A673 (cell line): ENCODE measurements at regions not wholly inside any gene's neighbourhood (a gene's known extent, or its start where the extent isn't known, plus 50 kb on each side); places are given as distances from the start of the nearest gene placed in this dataset.

Experiments
- BruUV-seq: library from RNA; stranded (reverse); fragments of 400-500 nt; replicated peaks from 2 replicates; lab custom pipeline; 2021; lab: Mats Ljungman, UMichigan
- CTCF ChIA-PET: fragments of 300-600 bp; sonication (Branson Sonifier 250); formaldehyde crosslinking; loops from one replicate; lab custom pipeline; 2022; ENCODE audit warnings: antibody characterized with exemption; lab: Charles Lee
- POLR2A ChIA-PET: fragments of 300-600 bp; sonication (Branson Sonifier 250); formaldehyde crosslinking; loops from one replicate; lab custom pipeline; 2022; ENCODE audit warnings: antibody characterized with exemption; ENCODE audit not compliant: low non-redundant PET; lab: Charles Lee
- DNase-seq: peaks from one replicate; pipeline ENCODE4 v3.0.0-alpha.2; 2015; ENCODE audit warnings: low spot score
- H3K27ac ChIP-seq: fragments of 200-600 bp; sonication (generic); 2 replicates; pipeline ENCODE4 v1.5.1; 2016; ENCODE audit warnings: mixed run types, low read depth, mild to moderate bottlenecking, mixed read lengths, antibody characterized with exemption, low read length; ENCODE audit not compliant: poor library complexity, severe bottlenecking
- H3K27me3 ChIP-seq: fragments of 200-600 bp; sonication (generic); replicated peaks from 2 replicates; pipeline ENCODE4 v1.6.1; 2017; ENCODE audit warnings: mixed run types, low read depth, mild to moderate bottlenecking, mixed read lengths, antibody characterized with exemption, low read length; ENCODE audit not compliant: insufficient read depth, poor library complexity
- H3K36me3 ChIP-seq: fragments of 200-600 bp; sonication (generic); 2 replicates; pipeline ENCODE4 v1.6.1; 2016; ENCODE audit warnings: mixed run types, mild to moderate bottlenecking, mixed read lengths, antibody characterized with exemption, low read length; ENCODE audit not compliant: insufficient read depth, poor library complexity, severe bottlenecking
- H3K4me1 ChIP-seq: fragments of 200-600 bp; sonication (generic); 2 replicates; pipeline ENCODE4 v1.6.1; 2017; ENCODE audit warnings: mixed run types, mild to moderate bottlenecking, mixed read lengths, antibody characterized with exemption, low read length; ENCODE audit not compliant: insufficient read depth, poor library complexity, severe bottlenecking
- H3K4me3 ChIP-seq: fragments of 200-600 bp; sonication (generic); 2 replicates; pipeline ENCODE4 v1.5.1; 2016; ENCODE audit warnings: low read depth, mixed run types, mild to moderate bottlenecking, mixed read lengths, low read length; ENCODE audit not compliant: poor library complexity, severe bottlenecking
- H3K9me3 ChIP-seq: fragments of 200-600 bp; sonication (generic); 2 replicates; pipeline ENCODE4 v1.6.1; 2016; ENCODE audit warnings: mixed run types, low read depth, mild to moderate bottlenecking, mixed read lengths, antibody characterized with exemption, low read length; ENCODE audit not compliant: poor library complexity, severe bottlenecking
- CTCF ChIP-seq: fragments of 300-800, 200-600 bp; sonication (generic); conservative IDR thresholded peaks from 2 replicates; pipeline ENCODE4 v1.5.1; 2017; ENCODE audit warnings: low read depth, mild to moderate bottlenecking, antibody characterized with exemption, low read length, moderate library complexity, mixed read lengths
- EZH2 ChIP-seq: fragments of 200-600 bp; sonication (generic); IDR thresholded peaks from 2 replicates; pipeline ENCODE4 v1.6.1; 2017; ENCODE audit warnings: borderline replicate concordance, low read depth, mild to moderate bottlenecking, mixed read lengths, antibody characterized with exemption, low read length; ENCODE audit not compliant: poor library complexity, severe bottlenecking
- intact Hi-C: fragments of 100-400 bp; cut with micrococcal nuclease; formaldehyde crosslinking; loops from one replicate; pipeline ENCODE4 v1.10.0; 2022; ENCODE audit not compliant: unreplicated experiment

GRCh38 chr20:60791823-60792222, 460.2 kb upstream of the CDH4 start:
- intact Hi-C loops, result no loop called here
- no peaks in the 10 kb centered on the region for H3K9me3 ChIP-seq
- ChIA-PET POLR2A (no interaction called here), CTCF (no interaction called here)
- H3K27me3 ChIP-seq, result peaks cover 17% of the 10 kb centered on the region
- no peaks in the 10 kb centered on the region for H3K36me3 ChIP-seq
- no peaks in the 10 kb centered on the region for H3K4me1 ChIP-seq
- no peak for DNase-seq
- H3K27ac ChIP-seq, result no peak overlapping the region
- BruUV-seq, result no TSS peak
- TF ChIP-seq EZH2, result no peak
- no peak for TF ChIP-seq CTCF
- no peak overlapping the region for H3K4me3 ChIP-seq

- no peak overlapping the region for H3K27ac ChIP-seq
- no peaks in the 10 kb centered on the region for H3K36me3 ChIP-seq
- H3K27me3 ChIP-seq, result peaks cover 12% of the 10 kb centered on the region
- no peak overlapping the region for H3K4me3 ChIP-seq
- H3K9me3 ChIP-seq, result no peaks in the 10 kb centered on the region
- no peaks in the 10 kb centered on the region for H3K4me1 ChIP-seq
- intact Hi-C loops, result no loop called here
- ChIA-PET CTCF (no interaction called here), POLR2A (no interaction called here)
- no peak for DNase-seq
- BruUV-seq, result no TSS peak
- TF ChIP-seq EZH2, result no peak
- TF ChIP-seq CTCF, result no peak
Measured at GRCh38 chr20:60792941-60793340, 459.1 kb upstream of the CDH4 start.

GRCh38 chr20:60794674-60795073, 457.4 kb upstream of the CDH4 start:
- TF ChIP-seq EZH2, result no peak
- no peak for TF ChIP-seq CTCF
- intact Hi-C loops, result no loop called here
- Histone ChIP-seq H3K27ac (no peak overlapping the region), H3K9me3 (no peaks in the 10 kb centered on the region), H3K27me3 (peaks cover 12% of the 10 kb centered on the region), H3K4me3 (no peak overlapping the region), H3K36me3 (no peaks in the 10 kb centered on the region), H3K4me1 (no peaks in the 10 kb centered on the region)
- ChIA-PET POLR2A (no interaction called here), CTCF (no interaction called here)
- BruUV-seq, result no TSS peak
- no peak for DNase-seq

- H3K27ac ChIP-seq, result no peak overlapping the region
- TF ChIP-seq EZH2 (no peak), CTCF (no peak)
- no peaks in the 10 kb centered on the region for H3K9me3 ChIP-seq
- POLR2A ChIA-PET, result no interaction called here
- no peaks in the 10 kb centered on the region for H3K36me3 ChIP-seq
- no peaks in the 10 kb centered on the region for H3K4me1 ChIP-seq
- intact Hi-C loops, result no loop called here
- H3K4me3 ChIP-seq, result no peak overlapping the region
- DNase-seq, result no peak
- CTCF ChIA-PET, result no interaction called here
- BruUV-seq, result no TSS peak
- peaks cover 12% of the 10 kb centered on the region for H3K27me3 ChIP-seq
Measured at GRCh38 chr20:60795651-60796050, 456.4 kb upstream of the CDH4 start.
